Heart left ventricle (tissue), 13 donors: ENCODE measurements at regions not wholly inside any gene's neighbourhood (a gene's known extent, or its start where the extent isn't known, plus 50 kb on each side); places are given as distances from the start of the nearest gene placed in this dataset.

ENCODE experiments used
- POLR2A ChIP-seq, 2 donors: fragments of 450-650 bp; IDR thresholded peaks; one replicate each; pipeline ENCODE4 v1.6.1; 2017; ENCODE audit warnings: antibody characterized with exemption in 2 of 2, mild to moderate bottlenecking in 2 of 2, moderate library complexity in 2 of 2
- TF ChIP-seq, protein P1 (sequence below), 12 donors: fragments of 200-600 bp; sonication (generic) in 4 of 12; IDR thresholded peaks; one replicate each; pipeline versions ENCODE4 v1.5.0 to v1.8.0; 2018 to 2022; ENCODE audit warnings: antibody characterized with exemption in 12 of 12, mild to moderate bottlenecking in 5 of 12
- donor health status: ischemic (EF 13 %, LVEDD 7.1; RV severe dilation, severe dysfunction).
- donor health status: DM: no; HTN: yes; CAD: no.
- donor health status: DM: no; HTN: no; CAD: no.
- donor health status: ischemic (EF 25% LVEDD 6.9; RV normal size, moderate dysfunction).
- donor health status: ischemic (EF 25% LVEDD 5.7; RV mildly dilated, moderate dysfunction).
- donor health status: ischemic (EF 35%, LVEDD 5.7; RV mildly dilated, moderate dysfunction).
- donor health status: nonischemic (EF 11% LVEDD 7.7; RV severe dilation, severe dysfunction).
- donor health status: DM: yes; HTN: yes; CAD: no.
- donor health status: PGD.
- donor health status: ischemic (EF 29% LVEDD 5.4; RV normal size, mild dysfunction).
- donor health status: nonischemic (EF 23%, LVEDD 6.1; RV moderate dilation, normal function).

DNA sequence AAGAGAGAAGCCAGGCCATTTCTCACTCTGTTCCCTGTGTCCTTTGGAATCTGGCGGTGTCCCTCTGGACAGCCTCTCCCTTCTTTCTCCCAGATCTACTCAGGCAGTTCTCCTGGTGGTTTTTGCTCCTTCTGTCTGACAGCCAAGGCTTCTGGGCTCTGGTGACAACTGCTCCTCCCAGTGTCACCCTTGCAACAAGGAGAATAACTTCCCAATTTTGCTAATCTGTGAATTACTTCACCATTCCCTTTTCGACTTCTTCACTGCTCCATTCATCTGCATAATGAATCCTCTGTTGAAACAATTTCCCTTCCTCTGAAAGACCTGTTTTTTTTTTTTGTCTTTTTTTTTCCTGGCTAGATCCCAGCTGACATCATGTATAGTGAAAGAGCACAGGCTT, 56.3 kb upstream of the PDE3B start:
- TF ChIP-seq, protein P1, sequence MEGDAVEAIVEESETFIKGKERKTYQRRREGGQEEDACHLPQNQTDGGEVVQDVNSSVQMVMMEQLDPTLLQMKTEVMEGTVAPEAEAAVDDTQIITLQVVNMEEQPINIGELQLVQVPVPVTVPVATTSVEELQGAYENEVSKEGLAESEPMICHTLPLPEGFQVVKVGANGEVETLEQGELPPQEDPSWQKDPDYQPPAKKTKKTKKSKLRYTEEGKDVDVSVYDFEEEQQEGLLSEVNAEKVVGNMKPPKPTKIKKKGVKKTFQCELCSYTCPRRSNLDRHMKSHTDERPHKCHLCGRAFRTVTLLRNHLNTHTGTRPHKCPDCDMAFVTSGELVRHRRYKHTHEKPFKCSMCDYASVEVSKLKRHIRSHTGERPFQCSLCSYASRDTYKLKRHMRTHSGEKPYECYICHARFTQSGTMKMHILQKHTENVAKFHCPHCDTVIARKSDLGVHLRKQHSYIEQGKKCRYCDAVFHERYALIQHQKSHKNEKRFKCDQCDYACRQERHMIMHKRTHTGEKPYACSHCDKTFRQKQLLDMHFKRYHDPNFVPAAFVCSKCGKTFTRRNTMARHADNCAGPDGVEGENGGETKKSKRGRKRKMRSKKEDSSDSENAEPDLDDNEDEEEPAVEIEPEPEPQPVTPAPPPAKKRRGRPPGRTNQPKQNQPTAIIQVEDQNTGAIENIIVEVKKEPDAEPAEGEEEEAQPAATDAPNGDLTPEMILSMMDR (IDR thresholded peaks at IDR 0.05): no peak
- TF ChIP-seq POLR2A (IDR thresholded peaks at IDR 0.05): no peak
